Neural progenitor cell (in vitro differentiated cells): ENCODE measurements at regions not wholly inside any gene's neighbourhood (a gene's known extent, or its start where the extent isn't known, plus 50 kb on each side); places are given as distances from the start of the nearest gene placed in this dataset.

Experiments
- EZH2 ChIP-seq: fragments of 200-600 bp; sonication (generic); IDR thresholded peaks from 2 replicates; pipeline ENCODE4 v1.6.1; 2017; ENCODE audit warnings: antibody characterized with exemption, mild to moderate bottlenecking, moderate library complexity
- EZH2phosphoT487 ChIP-seq: fragments of 200-600 bp; sonication (generic); IDR thresholded peaks from 2 replicates; pipeline ENCODE4 v1.6.1; 2017; ENCODE audit warnings: antibody characterized with exemption
- TF ChIP-seq, protein P1 (sequence below): fragments of 200-600 bp; sonication (generic); IDR thresholded peaks from 2 replicates; pipeline ENCODE4 v1.5.1; 2017; ENCODE audit warnings: antibody characterized with exemption, mild to moderate bottlenecking

DNA sequence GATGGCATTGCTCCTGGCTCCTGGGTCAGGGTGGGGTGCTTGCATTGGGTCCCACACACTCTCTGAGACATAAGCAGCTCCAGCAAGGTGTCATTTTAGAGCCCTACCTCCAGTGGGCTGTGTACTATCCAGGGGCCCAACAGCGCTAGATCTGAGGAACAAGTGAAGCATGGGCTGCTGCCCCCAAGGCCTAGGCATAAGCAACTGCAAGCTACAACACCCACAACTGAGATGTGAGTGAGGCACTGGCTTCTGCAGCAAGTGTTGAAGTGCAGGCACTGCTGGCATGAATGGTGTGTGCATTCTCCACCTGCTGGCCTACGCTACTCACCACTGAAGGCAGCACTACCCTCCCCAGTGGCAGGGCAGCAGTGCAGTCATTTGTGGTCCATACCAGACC, 81.0 kb upstream of the STK39 start:
- TF ChIP-seq, protein P1, sequence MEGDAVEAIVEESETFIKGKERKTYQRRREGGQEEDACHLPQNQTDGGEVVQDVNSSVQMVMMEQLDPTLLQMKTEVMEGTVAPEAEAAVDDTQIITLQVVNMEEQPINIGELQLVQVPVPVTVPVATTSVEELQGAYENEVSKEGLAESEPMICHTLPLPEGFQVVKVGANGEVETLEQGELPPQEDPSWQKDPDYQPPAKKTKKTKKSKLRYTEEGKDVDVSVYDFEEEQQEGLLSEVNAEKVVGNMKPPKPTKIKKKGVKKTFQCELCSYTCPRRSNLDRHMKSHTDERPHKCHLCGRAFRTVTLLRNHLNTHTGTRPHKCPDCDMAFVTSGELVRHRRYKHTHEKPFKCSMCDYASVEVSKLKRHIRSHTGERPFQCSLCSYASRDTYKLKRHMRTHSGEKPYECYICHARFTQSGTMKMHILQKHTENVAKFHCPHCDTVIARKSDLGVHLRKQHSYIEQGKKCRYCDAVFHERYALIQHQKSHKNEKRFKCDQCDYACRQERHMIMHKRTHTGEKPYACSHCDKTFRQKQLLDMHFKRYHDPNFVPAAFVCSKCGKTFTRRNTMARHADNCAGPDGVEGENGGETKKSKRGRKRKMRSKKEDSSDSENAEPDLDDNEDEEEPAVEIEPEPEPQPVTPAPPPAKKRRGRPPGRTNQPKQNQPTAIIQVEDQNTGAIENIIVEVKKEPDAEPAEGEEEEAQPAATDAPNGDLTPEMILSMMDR = no peak
- TF ChIP-seq EZH2 (no peak), EZH2phosphoT487 (no peak)
